Natural killer cell (primary cell): ENCODE measurements at regions not wholly inside any gene's neighbourhood (a gene's known extent, or its start where the extent isn't known, plus 50 kb on each side); places are given as distances from the start of the nearest gene placed in this dataset.

Source experiments
- ATAC-seq, 3 donors: fragments of 150-1000 bp in 2 of 3; fragments of 200-7000 bp in 1 of 3; cut with Tn5 transposase; 1 replicate in 1 of 3; 2 replicates in 2 of 3; pipeline ENCODE4 v1.10.0; 2021; ENCODE audit warnings: mild to moderate bottlenecking in 2 of 3, moderate library complexity in 2 of 3
- DNase-seq, 2 donors: peaks; one replicate each; pipeline versions ENCODE4 v3.0.0 to v3.0.0-alpha.2; 2013 to 2021; ENCODE audit warnings: mixed read lengths in 1 of 2
- H3K27ac ChIP-seq: one replicate; pipeline ENCODE4 v1.5.1; 2013; ENCODE audit warnings: mild to moderate bottlenecking, low read length
- H3K27me3 ChIP-seq: one replicate; pipeline ENCODE4 v1.6.1; 2013; ENCODE audit warnings: low read length; ENCODE audit not compliant: control insufficient read depth, insufficient read depth
- H3K36me3 ChIP-seq: one replicate; pipeline ENCODE4 v1.6.1; 2013; ENCODE audit warnings: low read length; ENCODE audit not compliant: control insufficient read depth, insufficient read depth
- H3K4me1 ChIP-seq: one replicate; pipeline ENCODE4 v1.6.1; 2013; ENCODE audit warnings: low read length; ENCODE audit not compliant: control insufficient read depth, insufficient read depth
- H3K4me3 ChIP-seq: one replicate; pipeline ENCODE4 v1.5.1; 2013; ENCODE audit warnings: low read length
- H3K9me3 ChIP-seq: one replicate; pipeline ENCODE4 v1.6.1; 2013; ENCODE audit warnings: low read length; ENCODE audit not compliant: control insufficient read depth, insufficient read depth
- H3K27ac Mint-ChIP-seq, 2 donors: one replicate each; pipeline ENCODE4 v1.8.0; 2022; ENCODE audit warnings: mild to moderate bottlenecking in 2 of 2, mixed read lengths in 2 of 2, moderate library complexity in 1 of 2
- H3K27me3 Mint-ChIP-seq, 2 donors: one replicate each; pipeline ENCODE4 v1.8.0; 2022; ENCODE audit warnings: low read depth in 2 of 2, mixed read lengths in 2 of 2
- H3K36me3 Mint-ChIP-seq: one replicate; pipeline ENCODE4 v1.8.0; 2022; ENCODE audit warnings: mixed read lengths
- H3K4me1 Mint-ChIP-seq, 2 donors: one replicate each; pipeline ENCODE4 v1.8.0; 2022; ENCODE audit warnings: mixed read lengths in 2 of 2
- H3K4me3 Mint-ChIP-seq: one replicate; pipeline ENCODE4 v1.8.0; 2022; ENCODE audit warnings: mild to moderate bottlenecking, moderate library complexity, mixed read lengths
- H3K9me3 Mint-ChIP-seq, 2 donors: one replicate each; pipeline ENCODE4 v1.8.0; 2022; ENCODE audit warnings: mixed read lengths in 2 of 2
- WGBS: methylation state at CpG from one replicate; pipeline ENCODE4 v1.1.7; 2013; ENCODE audit warnings: missing lambda C conversion rate; ENCODE audit not compliant: insufficient coverage; 5-methylcytosine and 5-hydroxymethylcytosine counted together
- intact Hi-C: fragments of 100-400 bp; cut with micrococcal nuclease; formaldehyde crosslinking; loops from one replicate; pipeline ENCODE4 v1.14.2; 2022
- TF ChIP-seq, protein P1 (sequence below): fragments of 200-600 bp; IDR thresholded peaks from one replicate; pipeline ENCODE4 v1.8.0; 2022; ENCODE audit warnings: antibody characterized with exemption

DNA sequence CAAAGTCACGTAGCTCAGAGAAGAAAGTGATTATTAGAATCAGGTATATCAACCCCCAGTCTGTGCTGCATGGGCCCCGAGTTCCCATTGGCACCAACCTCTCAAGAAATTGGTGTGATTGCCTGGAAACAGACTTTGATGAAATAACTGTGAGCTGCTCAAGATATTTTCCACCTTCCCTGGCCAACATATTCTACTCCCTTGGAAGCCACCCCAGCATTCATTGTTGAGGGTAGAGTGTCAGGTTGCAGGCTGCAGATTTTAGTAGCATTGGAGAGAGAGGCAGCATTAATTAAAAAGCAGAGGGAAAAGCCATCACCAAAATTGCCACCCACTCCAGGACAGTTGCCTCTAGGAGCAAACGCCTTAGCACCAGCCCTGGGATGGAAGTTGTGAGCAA lies 154.2 kb upstream of the TNPO1 start:
- no peaks in the 10 kb centered on the region for H3K9me3 Mint-ChIP-seq
- no peaks in the 10 kb centered on the region for H3K4me1 ChIP-seq
- no peaks in the 10 kb centered on the region for H3K27me3 Mint-ChIP-seq
- ATAC-seq: no peak
- no peak overlapping the region for H3K27ac ChIP-seq
- H3K27me3 ChIP-seq: no peaks in the 10 kb centered on the region
- TF ChIP-seq, protein P1, sequence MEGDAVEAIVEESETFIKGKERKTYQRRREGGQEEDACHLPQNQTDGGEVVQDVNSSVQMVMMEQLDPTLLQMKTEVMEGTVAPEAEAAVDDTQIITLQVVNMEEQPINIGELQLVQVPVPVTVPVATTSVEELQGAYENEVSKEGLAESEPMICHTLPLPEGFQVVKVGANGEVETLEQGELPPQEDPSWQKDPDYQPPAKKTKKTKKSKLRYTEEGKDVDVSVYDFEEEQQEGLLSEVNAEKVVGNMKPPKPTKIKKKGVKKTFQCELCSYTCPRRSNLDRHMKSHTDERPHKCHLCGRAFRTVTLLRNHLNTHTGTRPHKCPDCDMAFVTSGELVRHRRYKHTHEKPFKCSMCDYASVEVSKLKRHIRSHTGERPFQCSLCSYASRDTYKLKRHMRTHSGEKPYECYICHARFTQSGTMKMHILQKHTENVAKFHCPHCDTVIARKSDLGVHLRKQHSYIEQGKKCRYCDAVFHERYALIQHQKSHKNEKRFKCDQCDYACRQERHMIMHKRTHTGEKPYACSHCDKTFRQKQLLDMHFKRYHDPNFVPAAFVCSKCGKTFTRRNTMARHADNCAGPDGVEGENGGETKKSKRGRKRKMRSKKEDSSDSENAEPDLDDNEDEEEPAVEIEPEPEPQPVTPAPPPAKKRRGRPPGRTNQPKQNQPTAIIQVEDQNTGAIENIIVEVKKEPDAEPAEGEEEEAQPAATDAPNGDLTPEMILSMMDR: no peak
- no peak for DNase-seq
- H3K4me3 ChIP-seq: no peak overlapping the region
- H3K36me3 Mint-ChIP-seq: no peaks in the 10 kb centered on the region
- H3K4me1 Mint-ChIP-seq: no peaks in the 10 kb centered on the region
- intact Hi-C loops: no loop called here
- 73% methylated on average over 3 of the region's 3 CpGs for WGBS
- no peaks in the 10 kb centered on the region for H3K36me3 ChIP-seq
- no peak overlapping the region for H3K27ac Mint-ChIP-seq
- H3K9me3 ChIP-seq: no peaks in the 10 kb centered on the region
- H3K4me3 Mint-ChIP-seq: no peak overlapping the region

DNA sequence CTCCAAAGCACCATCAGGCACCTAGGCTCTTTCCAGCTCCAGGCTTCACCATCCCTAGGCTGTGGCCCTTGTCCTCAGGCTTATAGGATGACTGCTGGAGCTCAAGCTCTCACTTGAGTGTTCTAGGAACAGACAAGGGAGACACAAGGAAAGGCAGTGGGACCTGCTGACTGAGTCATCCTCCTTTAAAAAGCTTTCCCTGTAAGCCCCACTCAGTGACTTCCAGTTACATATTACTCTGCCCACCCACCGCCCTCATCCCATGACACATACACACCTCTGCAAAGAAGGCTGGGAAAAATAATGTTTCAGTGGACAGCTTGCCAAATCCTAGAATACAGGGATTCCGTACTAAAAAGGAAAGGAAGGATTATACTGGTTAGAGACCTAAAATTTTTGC lies 154.2 kb upstream of the ZNF366 start:
- no peak overlapping the region for H3K4me3 ChIP-seq
- intact Hi-C loops: no loop called here
- ATAC-seq: no peak
- Mint-ChIP-seq H3K27me3 (no peaks in the 10 kb centered on the region), H3K9me3 (no peaks in the 10 kb centered on the region), H3K27ac (no peak overlapping the region), H3K4me1 (no peaks in the 10 kb centered on the region), H3K4me3 (no peak overlapping the region), H3K36me3 (no peaks in the 10 kb centered on the region)
- no peak for DNase-seq
- H3K27ac ChIP-seq: no peak overlapping the region
- TF ChIP-seq, protein P1: no peak
- H3K4me1 ChIP-seq: no peaks in the 10 kb centered on the region
- 95% methylated on average over 2 of the region's 2 CpGs for WGBS
- no peaks in the 10 kb centered on the region for H3K27me3 ChIP-seq
- H3K9me3 ChIP-seq: no peaks in the 10 kb centered on the region
- H3K36me3 ChIP-seq: no peaks in the 10 kb centered on the region

DNA sequence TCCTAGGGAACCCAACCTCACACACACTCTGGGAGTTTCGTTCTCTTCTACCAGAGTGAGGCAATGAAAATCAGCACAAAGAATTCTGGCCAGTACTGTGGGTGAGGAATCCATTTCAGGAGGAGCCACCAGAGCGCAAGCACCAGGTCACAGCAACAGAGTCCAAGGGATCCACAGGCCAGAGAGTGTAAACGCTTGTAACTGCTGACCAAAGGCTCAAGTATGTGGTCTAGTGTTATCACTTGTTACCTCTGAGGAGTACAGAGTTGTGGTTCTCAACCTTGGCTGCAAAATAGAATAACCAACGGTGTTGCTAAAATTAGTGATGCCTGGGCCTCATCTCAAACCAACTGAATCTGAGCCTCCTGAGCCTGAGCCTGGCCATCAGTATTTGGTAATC lies 152.5 kb upstream of the ZNF366 start:
- Mint-ChIP-seq H3K27ac (no peak overlapping the region), H3K27me3 (no peaks in the 10 kb centered on the region), H3K9me3 (no peaks in the 10 kb centered on the region), H3K4me1 (no peaks in the 10 kb centered on the region), H3K4me3 (no peak overlapping the region), H3K36me3 (no peaks in the 10 kb centered on the region)
- Histone ChIP-seq H3K36me3 (no peaks in the 10 kb centered on the region), H3K27me3 (no peaks in the 10 kb centered on the region), H3K9me3 (no peaks in the 10 kb centered on the region), H3K4me3 (no peak overlapping the region), H3K4me1 (no peaks in the 10 kb centered on the region), H3K27ac (no peak overlapping the region)
- no peak for DNase-seq
- 79% methylated on average over 3 of the region's 4 CpGs for WGBS
- TF ChIP-seq, protein P1: no peak
- no peak for ATAC-seq
- intact Hi-C loops: no loop called here

DNA sequence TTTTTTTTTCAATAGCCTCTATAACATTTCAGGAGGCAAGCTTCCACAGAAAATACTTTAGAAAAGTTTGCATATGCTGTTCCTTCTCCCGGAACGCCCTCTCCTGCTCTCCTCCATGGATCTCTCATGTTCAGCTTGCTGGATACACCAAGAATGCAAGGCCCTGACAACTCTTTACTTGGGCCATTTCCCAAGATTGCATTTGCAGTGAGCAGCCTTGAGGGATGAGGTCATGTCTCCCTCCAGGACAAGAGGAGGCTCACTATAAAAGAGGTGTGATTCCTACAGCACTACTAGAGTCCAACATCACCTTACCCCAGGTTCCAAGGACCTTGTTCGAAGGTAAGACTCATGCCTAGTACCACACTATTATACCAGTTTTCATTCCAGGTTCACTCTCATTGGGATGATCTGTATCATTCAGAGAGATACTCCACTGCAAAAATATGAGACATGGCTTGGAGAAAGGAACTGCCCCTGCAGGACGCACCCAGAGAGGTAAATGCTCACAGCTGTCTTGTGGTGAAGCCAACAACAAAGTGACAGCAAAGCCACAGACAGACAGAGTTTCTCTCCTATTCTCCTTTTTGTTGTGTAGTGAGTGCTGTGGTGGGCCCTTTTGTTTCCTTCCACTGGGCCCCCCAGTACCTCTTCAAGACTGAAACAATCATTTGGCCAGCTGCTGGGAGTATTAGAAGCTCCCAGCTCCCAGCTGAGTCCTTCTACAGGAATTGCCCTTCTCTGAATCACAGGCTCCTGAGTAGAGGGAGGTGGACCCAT lies 151.7 kb upstream of the ZNF366 start:
- Histone ChIP-seq H3K4me3 (no peak overlapping the region), H3K36me3 (no peaks in the 10 kb centered on the region), H3K27me3 (no peaks in the 10 kb centered on the region), H3K9me3 (no peaks in the 10 kb centered on the region), H3K27ac (no peak overlapping the region), H3K4me1 (no peaks in the 10 kb centered on the region)
- Mint-ChIP-seq H3K36me3 (no peaks in the 10 kb centered on the region), H3K4me1 (no peaks in the 10 kb centered on the region), H3K27ac (no peak overlapping the region), H3K27me3 (no peaks in the 10 kb centered on the region), H3K4me3 (no peak overlapping the region), H3K9me3 (no peaks in the 10 kb centered on the region)
- ATAC-seq: no peak
- TF ChIP-seq, protein P1: no peak
- no peak for DNase-seq
- WGBS: 74% methylated on average over 4 of the region's 4 CpGs
- intact Hi-C loops: no loop called here
